Prostate gland (tissue), 2 donors: ENCODE measurements at regions not wholly inside any gene's neighbourhood (a gene's known extent, or its start where the extent isn't known, plus 50 kb on each side); places are given as distances from the start of the nearest gene placed in this dataset.

Experiments
- CTCF ChIP-seq, 4 experiments: fragments of 200-600 bp in 2 of 4; fragments of 450-650 bp in 2 of 4; sonication (generic) in 2 of 4; IDR thresholded peaks; 1 replicate in 3 of 4; 2 replicates in 1 of 4; pipeline ENCODE4 v1.5.1; 2016 to 2019; ENCODE audit warnings: antibody characterized with exemption in 4 of 4, mild to moderate bottlenecking in 2 of 4, moderate library complexity in 2 of 4
- POLR2A ChIP-seq: fragments of 450-650 bp; IDR thresholded peaks from one replicate; pipeline ENCODE4 v1.6.1; 2016; ENCODE audit warnings: antibody characterized with exemption, mild to moderate bottlenecking

- TF ChIP-seq POLR2A (no peak), CTCF (IDR thresholded peaks at IDR 0.05) (no peak)
Observed at GRCh38 chr4:77352192-77352591, 195.2 kb downstream of the CCNG2 start.
